ENCODE measurements at regions not wholly inside any gene's neighbourhood (a gene's known extent, or its start where the extent isn't known, plus 50 kb on each side); places are given as distances from the start of the nearest gene placed in this dataset.

DNA sequence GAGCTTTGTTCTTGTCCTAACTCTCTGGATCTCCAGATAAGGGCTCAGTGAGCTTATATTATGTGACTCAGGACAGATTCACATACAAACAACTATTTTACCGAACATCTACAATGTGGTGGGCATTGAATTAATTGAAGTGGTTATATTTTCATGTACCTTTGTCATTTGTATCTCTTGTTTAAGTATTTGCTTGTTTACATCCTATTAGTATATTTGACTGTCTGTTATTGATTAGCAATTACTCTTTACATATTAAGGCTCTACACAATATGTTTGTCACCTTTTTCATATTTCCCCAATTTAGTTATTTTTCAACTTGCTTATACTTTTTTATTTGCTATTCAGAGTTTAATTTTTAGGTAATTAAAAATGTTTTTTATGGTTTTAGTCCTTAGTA is 222.4 kb downstream of the TFAP2C start:
- intact Hi-C loops (cut with micrococcal nuclease): no loop called here
- no peak for DNase-seq
- peaks cover 54% of the 10 kb centered on the region for H3K27me3 ChIP-seq (ENCODE audit: low read depth)
- TF ChIP-seq, protein P1, sequence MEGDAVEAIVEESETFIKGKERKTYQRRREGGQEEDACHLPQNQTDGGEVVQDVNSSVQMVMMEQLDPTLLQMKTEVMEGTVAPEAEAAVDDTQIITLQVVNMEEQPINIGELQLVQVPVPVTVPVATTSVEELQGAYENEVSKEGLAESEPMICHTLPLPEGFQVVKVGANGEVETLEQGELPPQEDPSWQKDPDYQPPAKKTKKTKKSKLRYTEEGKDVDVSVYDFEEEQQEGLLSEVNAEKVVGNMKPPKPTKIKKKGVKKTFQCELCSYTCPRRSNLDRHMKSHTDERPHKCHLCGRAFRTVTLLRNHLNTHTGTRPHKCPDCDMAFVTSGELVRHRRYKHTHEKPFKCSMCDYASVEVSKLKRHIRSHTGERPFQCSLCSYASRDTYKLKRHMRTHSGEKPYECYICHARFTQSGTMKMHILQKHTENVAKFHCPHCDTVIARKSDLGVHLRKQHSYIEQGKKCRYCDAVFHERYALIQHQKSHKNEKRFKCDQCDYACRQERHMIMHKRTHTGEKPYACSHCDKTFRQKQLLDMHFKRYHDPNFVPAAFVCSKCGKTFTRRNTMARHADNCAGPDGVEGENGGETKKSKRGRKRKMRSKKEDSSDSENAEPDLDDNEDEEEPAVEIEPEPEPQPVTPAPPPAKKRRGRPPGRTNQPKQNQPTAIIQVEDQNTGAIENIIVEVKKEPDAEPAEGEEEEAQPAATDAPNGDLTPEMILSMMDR (IDR thresholded peaks at IDR 0.05; ENCODE audit: borderline replicate concordance): no peak
- H3K36me3 ChIP-seq: no peaks in the 10 kb centered on the region
- H3K4me1 ChIP-seq: no peaks in the 10 kb centered on the region
- no peak overlapping the region for H3K27ac ChIP-seq (replicated peaks)
- H3K4me3 ChIP-seq: no peak overlapping the region
- peaks cover 8% of the 10 kb centered on the region for H3K9me3 ChIP-seq (replicated peaks)

DNA sequence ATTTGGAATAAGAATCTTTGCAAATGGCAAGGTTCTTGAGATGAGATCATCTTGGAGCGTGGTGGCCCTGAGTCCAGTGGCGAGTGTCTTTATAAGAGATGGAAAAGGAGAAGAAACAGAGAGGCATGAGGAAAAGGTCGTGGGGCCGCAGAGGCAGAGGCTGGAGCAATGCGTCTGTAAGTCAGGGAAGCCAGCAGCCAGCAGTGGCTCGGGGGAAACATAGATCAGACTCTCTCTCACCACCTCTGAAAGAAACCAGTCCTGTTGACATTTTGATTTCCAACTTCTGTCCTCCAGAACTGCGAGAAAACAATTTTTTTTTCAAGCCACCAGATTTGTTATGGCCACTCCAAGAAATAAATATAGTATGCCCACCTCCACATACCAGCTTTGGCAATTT is 226.6 kb downstream of the TFAP2C start:
- no peak overlapping the region for H3K4me3 ChIP-seq
- peaks cover 60% of the 10 kb centered on the region for H3K27me3 ChIP-seq (ENCODE audit: low read depth)
- no peaks in the 10 kb centered on the region for H3K4me1 ChIP-seq
- DNase-seq: no peak
- TF ChIP-seq, protein P1 (IDR thresholded peaks at IDR 0.05; ENCODE audit: borderline replicate concordance): no peak
- no peaks in the 10 kb centered on the region for H3K36me3 ChIP-seq
- peaks cover 8% of the 10 kb centered on the region for H3K9me3 ChIP-seq (replicated peaks)
- intact Hi-C loops (cut with micrococcal nuclease): no loop called here
- H3K27ac ChIP-seq (replicated peaks): no peak overlapping the region

DNA sequence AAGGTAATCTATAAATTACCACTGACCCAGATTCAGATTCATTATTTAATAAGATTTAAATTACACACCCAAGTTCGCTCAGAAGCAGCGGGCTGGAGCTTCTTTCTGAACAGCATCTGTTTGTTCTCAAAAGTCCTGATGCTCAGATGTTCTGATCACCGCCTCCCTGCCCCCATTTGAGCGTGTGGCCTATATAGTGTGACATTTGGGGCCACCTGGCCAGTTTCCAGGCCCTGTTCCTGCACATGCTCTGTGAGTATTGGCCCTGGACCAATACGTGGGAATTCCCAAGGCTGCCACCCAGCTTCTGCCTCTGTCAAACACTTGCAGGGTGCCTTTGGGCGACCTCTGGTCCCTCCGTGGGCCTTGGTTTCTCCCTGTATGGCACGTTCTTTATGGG is 228.8 kb downstream of the TFAP2C start:
- H3K4me1 ChIP-seq: no peaks in the 10 kb centered on the region
- intact Hi-C loops (cut with micrococcal nuclease): no loop called here
- no peaks in the 10 kb centered on the region for H3K36me3 ChIP-seq
- no peak for DNase-seq
- TF ChIP-seq, protein P1 (IDR thresholded peaks at IDR 0.05; ENCODE audit: borderline replicate concordance): no peak
- peaks cover 76% of the 10 kb centered on the region for H3K27me3 ChIP-seq (ENCODE audit: low read depth)
- H3K4me3 ChIP-seq: no peak overlapping the region
- H3K9me3 ChIP-seq (replicated peaks): no peaks in the 10 kb centered on the region
- H3K27ac ChIP-seq (replicated peaks): no peak overlapping the region

DNA sequence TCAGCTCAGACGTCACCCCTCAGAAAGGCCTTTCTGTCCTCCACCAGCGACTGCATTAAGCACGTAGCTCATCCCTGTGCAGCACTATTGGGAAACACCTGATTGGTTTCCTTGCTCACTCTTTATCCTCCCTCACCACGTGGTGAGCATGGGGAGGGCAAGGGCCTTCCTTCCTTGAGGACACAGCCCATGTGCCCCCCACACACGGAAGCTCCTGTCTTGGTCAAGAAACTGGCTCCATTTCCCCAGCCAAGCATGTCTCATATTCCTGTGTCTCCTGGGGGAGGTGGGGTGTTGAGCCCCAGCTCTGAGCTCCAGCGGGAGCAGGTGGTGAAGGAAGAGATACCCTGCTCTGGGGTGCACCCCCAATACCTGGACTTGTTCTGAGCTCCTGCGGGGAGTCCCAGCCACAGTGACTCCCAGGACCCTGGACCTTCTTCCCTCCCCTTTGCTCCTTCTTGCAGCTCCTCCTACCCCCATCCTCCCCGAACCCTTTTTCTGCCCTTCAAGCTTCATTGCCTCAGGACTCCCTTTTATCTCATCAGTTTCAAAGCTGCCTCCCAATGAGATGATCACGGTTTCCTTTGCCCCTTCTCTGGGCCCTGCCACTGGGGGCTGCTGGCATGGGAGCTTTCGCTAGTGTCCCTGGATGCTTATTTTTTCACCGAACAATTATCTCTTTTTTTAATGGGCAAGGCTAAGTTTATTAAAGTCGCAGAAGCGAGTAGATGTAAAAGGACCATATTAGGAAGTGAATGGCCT is 230.1 kb downstream of the TFAP2C start:
- Histone ChIP-seq H3K27ac (replicated peaks) (no peak overlapping the region), H3K4me3 (no peak overlapping the region), H3K36me3 (no peaks in the 10 kb centered on the region), H3K27me3 (ENCODE audit: low read depth) (peaks cover 89% of the 10 kb centered on the region), H3K4me1 (no peaks in the 10 kb centered on the region), H3K9me3 (replicated peaks) (no peaks in the 10 kb centered on the region)
- TF ChIP-seq, protein P1 (IDR thresholded peaks at IDR 0.05; ENCODE audit: borderline replicate concordance): no peak
- DNase-seq: no peak
- intact Hi-C loops (cut with micrococcal nuclease): no loop called here

- Histone ChIP-seq H3K27ac (replicated peaks) (no peak overlapping the region), H3K9me3 (replicated peaks) (no peaks in the 10 kb centered on the region), H3K36me3 (no peaks in the 10 kb centered on the region), H3K4me1 (no peaks in the 10 kb centered on the region), H3K27me3 (ENCODE audit: low read depth) (peaks cover 94% of the 10 kb centered on the region), H3K4me3 (no peak overlapping the region)
- TF ChIP-seq, protein P1 (IDR thresholded peaks at IDR 0.05; ENCODE audit: borderline replicate concordance): no peak
- intact Hi-C loops (cut with micrococcal nuclease): no loop called here
- no peak for DNase-seq
These were observed 230.7 kb downstream of the TFAP2C start for GRCh38 chr20:56859801-56860261.
